Endothelial cell of umbilical vein (primary cell): ENCODE measurements at regions not wholly inside any gene's neighbourhood (a gene's known extent, or its start where the extent isn't known, plus 50 kb on each side); places are given as distances from the start of the nearest gene placed in this dataset.

Experiments
- CTCF ChIP-seq, 2 donors: IDR thresholded peaks; 1 replicate in 1 of 2; 2 replicates in 1 of 2; pipeline ENCODE4 v1.5.1; 2011; ENCODE audit warnings: low read length in 2 of 2, mild to moderate bottlenecking in 2 of 2, moderate library complexity in 2 of 2, control low read depth in 1 of 2, inconsistent platforms in 1 of 2, low read depth in 1 of 2; ENCODE audit not compliant: insufficient read depth in 1 of 2; ENCODE audit errors: extremely low read depth in 1 of 2
- EZH2 ChIP-seq: IDR thresholded peaks from 2 replicates; pipeline ENCODE4 v1.6.1; 2012; ENCODE audit warnings: borderline replicate concordance, low read depth, mild to moderate bottlenecking, moderate library complexity, low read length, inconsistent platforms; ENCODE audit not compliant: severe bottlenecking
- POLR2A ChIP-seq: IDR thresholded peaks from 2 replicates; pipeline ENCODE4 v1.6.1; 2012; ENCODE audit warnings: low read depth, mild to moderate bottlenecking, control low read depth, low read length
- POLR2AphosphoS5 ChIP-seq: IDR thresholded peaks from 2 replicates; pipeline ENCODE4 v1.6.1; 2012; ENCODE audit warnings: low read depth, mild to moderate bottlenecking, control low read depth, low read length, moderate library complexity; ENCODE audit not compliant: insufficient read depth

GRCh38 chr10:65742906-65743305 lies 1182.9 kb upstream of the LRRTM3 start:
- no peak for TF ChIP-seq CTCF (IDR thresholded peaks at IDR 0.05; ENCODE audit: extremely low read depth in 1 of 2, insufficient read depth in 1 of 2, low read depth in 1 of 2, low read length in 2 of 2)
- no peak for TF ChIP-seq POLR2AphosphoS5
- TF ChIP-seq POLR2A, result no peak
- no peak for TF ChIP-seq EZH2
